GM13977 (cell line): ENCODE measurements at regions not wholly inside any gene's neighbourhood (a gene's known extent, or its start where the extent isn't known, plus 50 kb on each side); places are given as distances from the start of the nearest gene placed in this dataset.

ENCODE experiments used
- DNase-seq: peaks from one replicate; pipeline ENCODE4 v3.0.0; 2012; ENCODE audit warnings: low spot score
- CTCF ChIP-seq: IDR thresholded peaks from 2 replicates; pipeline ENCODE4 v1.5.1; 2012; ENCODE audit warnings: mild to moderate bottlenecking, control low read depth; ENCODE audit not compliant: insufficient read depth; ENCODE audit errors: extremely low read depth, missing control alignments
- in situ Hi-C: fragments of 300-500 bp; cut with MboI; formaldehyde crosslinking; loops from one replicate; pipeline ENCODE4 v1.12.0; 2022; ENCODE audit warnings: low sequenced_read_pairs, low pct_unique_long_range_greater_than_20kb, mixed read lengths, inconsistent platforms; ENCODE audit not compliant: unreplicated experiment

GRCh38 chr18:29084120-29084519, 907.2 kb upstream of the CDH2 start:
- in situ Hi-C loops = no loop called here
- TF ChIP-seq CTCF = no peak
- DNase-seq = no peak

GRCh38 chr18:29083545-29083944, 906.6 kb upstream of the CDH2 start:
- TF ChIP-seq CTCF = no peak
- no peak for DNase-seq
- in situ Hi-C loops = no loop called here

- no peak for DNase-seq
- in situ Hi-C loops = no loop called here
- no peak for TF ChIP-seq CTCF
Observed at GRCh38 chr18:29080946-29081345, 904.0 kb upstream of the CDH2 start.

GRCh38 chr18:29078273-29078672, 901.3 kb upstream of the CDH2 start:
- no peak for DNase-seq
- TF ChIP-seq CTCF = no peak
- in situ Hi-C loops = no loop called here

GRCh38 chr18:29077344-29077743, 900.4 kb upstream of the CDH2 start:
- no peak for DNase-seq
- TF ChIP-seq CTCF = no peak
- in situ Hi-C loops = no loop called here

GRCh38 chr18:29076645-29077044, 899.7 kb upstream of the CDH2 start:
- in situ Hi-C loops = no loop called here
- DNase-seq = no peak
- TF ChIP-seq CTCF = no peak

- DNase-seq = no peak
- no peak for TF ChIP-seq CTCF
- in situ Hi-C loops = no loop called here
Observed at GRCh38 chr18:29074147-29074546, 897.2 kb upstream of the CDH2 start.
